ENCODE measurements at regions not wholly inside any gene's neighbourhood (a gene's known extent, or its start where the extent isn't known, plus 50 kb on each side); places are given as distances from the start of the nearest gene placed in this dataset.

GRCh38 chr7:26487780-26488515, 196.3 kb downstream of the SNX10 start:
- no peak for DNase-seq

- no peak for DNase-seq
Observed at GRCh38 chr7:26489391-26489790, 197.7 kb downstream of the SNX10 start.

GRCh38 chr7:26489906-26490639, 198.4 kb downstream of the SNX10 start:
- DNase-seq, result no peak

- DNase-seq, result peak in 3 of 58 donors; percentile 16 to 59 (median 38)
Observed at GRCh38 chr7:26490640-26491624, 199.3 kb downstream of the SNX10 start.

- peak in 4 of 58 donors; percentile 14 to 34 (median 24) for DNase-seq
Observed at GRCh38 chr7:26492816-26493215, 201.2 kb downstream of the SNX10 start.

- DNase-seq, result peak in 19 of 58 donors; percentile 12 to 65 (median 38)
Observed at GRCh38 chr7:26493737-26494428, 202.2 kb downstream of the SNX10 start.

GRCh38 chr7:26495569-26495968, 203.9 kb downstream of the SNX10 start:
- DNase-seq, result no peak

- DNase-seq, result no peak
Observed at GRCh38 chr7:26497801-26498596, 206.3 kb downstream of the SNX10 start.

GRCh38 chr7:26499315-26499897, 207.7 kb downstream of the SNX10 start:
- no peak for DNase-seq

GRCh38 chr7:26500749-26501352, 209.2 kb downstream of the SNX10 start:
- DNase-seq, result no peak

- DNase-seq, result no peak
Observed at GRCh38 chr7:26504411-26505120, 212.9 kb downstream of the SNX10 start.

- DNase-seq, result no peak
Observed at GRCh38 chr7:26506196-26506595, 214.5 kb downstream of the SNX10 start.

GRCh38 chr7:26507108-26507987, 215.7 kb downstream of the SNX10 start:
- DNase-seq, result no peak

GRCh38 chr7:26508481-26508880, 216.8 kb downstream of the SNX10 start:
- no peak for DNase-seq

GRCh38 chr7:26508917-26509316, 217.3 kb downstream of the SNX10 start:
- DNase-seq, result no peak

GRCh38 chr7:26510231-26510957, 218.7 kb downstream of the SNX10 start:
- no peak for DNase-seq

- DNase-seq, result no peak
Observed at GRCh38 chr7:26511866-26512265, 220.2 kb downstream of the SNX10 start.
